ENCODE measurements at regions not wholly inside any gene's neighbourhood (a gene's known extent, or its start where the extent isn't known, plus 50 kb on each side); places are given as distances from the start of the nearest gene placed in this dataset.

GRCh38 chr1:56378341-56379070, 200.9 kb downstream of the PLPP3 start:
- H3K9me3 ChIP-seq, result no peaks in the 10 kb centered on the region
- 67% methylated on average over 6 of the region's 6 CpGs; no CpG with 5 or more reads in 1 of the 2 donors for WGBS, 2 donors (ENCODE audit: low coverage in 1 of 2)
- no peak overlapping the region for H3K4me3 ChIP-seq
- H3K4me1 ChIP-seq, result peaks cover 4 to 29% (median 8%) of the 10 kb centered on the region in 4 donors
- H3K27ac ChIP-seq, result peak overlapping the region in 2 of 4 donors; percentile 24 to 27
- TF ChIP-seq CTCF (IDR thresholded peaks at IDR 0.05) (no peak), POLR2A (IDR thresholded peaks at IDR 0.05) (no peak), POLR2AphosphoS5 (IDR thresholded peaks at IDR 0.05) (no peak), EP300 (IDR thresholded peaks at IDR 0.05; ENCODE audit: low read depth) (no peak)
- H3K27me3 ChIP-seq, result no peaks in the 10 kb centered on the region
- H3K36me3 ChIP-seq, result no peaks in the 10 kb centered on the region
- in situ Hi-C loops (cut with MboI; ENCODE audit: low pct_ligation_motif_present in 1 of 4, low pct_unique_long_range_greater_than_20kb in 1 of 4, low sequenced_read_pairs in 3 of 4) (no loop called here), intact Hi-C loops (cut with DNase I; ENCODE audit: low total_unique reads) (no loop called here)
- no peak for DNase-seq

GRCh38 chr1:56377431-56377830, 201.9 kb downstream of the PLPP3 start:
- WGBS, 2 donors (ENCODE audit: low coverage in 1 of 2), result 35 to 74% methylated on average over 2 of the region's 2 CpGs
- Histone ChIP-seq H3K27me3 (no peaks in the 10 kb centered on the region), H3K36me3 (no peaks in the 10 kb centered on the region), H3K27ac (peak overlapping the region in 2 of 4 donors; percentile 27 to 61), H3K4me3 (no peak overlapping the region), H3K9me3 (no peaks in the 10 kb centered on the region), H3K4me1 (peaks cover 4 to 29% (median 8%) of the 10 kb centered on the region in 4 donors)
- TF ChIP-seq POLR2A (IDR thresholded peaks at IDR 0.05) (no peak), CTCF (IDR thresholded peaks at IDR 0.05) (no peak), POLR2AphosphoS5 (IDR thresholded peaks at IDR 0.05) (no peak), EP300 (IDR thresholded peaks at IDR 0.05; ENCODE audit: low read depth) (no peak)
- DNase-seq, result no peak
- in situ Hi-C loops (cut with MboI; ENCODE audit: low pct_ligation_motif_present in 1 of 4, low pct_unique_long_range_greater_than_20kb in 1 of 4, low sequenced_read_pairs in 3 of 4), result no loop called here
- intact Hi-C loops (cut with DNase I; ENCODE audit: low total_unique reads), result no loop called here

- in situ Hi-C loops (cut with MboI; ENCODE audit: low pct_ligation_motif_present in 1 of 4, low pct_unique_long_range_greater_than_20kb in 1 of 4, low sequenced_read_pairs in 3 of 4) (no loop called here), intact Hi-C loops (cut with DNase I; ENCODE audit: low total_unique reads) (no loop called here)
- no peaks in the 10 kb centered on the region for H3K27me3 ChIP-seq
- WGBS, 2 donors (ENCODE audit: low coverage in 1 of 2), result 27 to 51% methylated on average over 3 to 7 of the region's 7 CpGs
- TF ChIP-seq POLR2AphosphoS5 (IDR thresholded peaks at IDR 0.05), result peak in 1 of 3 donors; percentile 13
- no peak for TF ChIP-seq EP300 (IDR thresholded peaks at IDR 0.05; ENCODE audit: low read depth)
- no peak for TF ChIP-seq CTCF (IDR thresholded peaks at IDR 0.05)
- no peak for TF ChIP-seq POLR2A (IDR thresholded peaks at IDR 0.05)
- peak overlapping the region; percentile 13 to 61 (median 53) for H3K27ac ChIP-seq
- no peak overlapping the region for H3K4me3 ChIP-seq
- H3K4me1 ChIP-seq, result peaks cover 4 to 29% (median 8%) of the 10 kb centered on the region in 4 donors
- H3K9me3 ChIP-seq, result no peaks in the 10 kb centered on the region
- H3K36me3 ChIP-seq, result no peaks in the 10 kb centered on the region
- peak; percentile 9 for DNase-seq
Observed at GRCh38 chr1:56376188-56376984, 203.0 kb downstream of the PLPP3 start.

GRCh38 chr1:56375326-56375804, 204.0 kb downstream of the PLPP3 start:
- H3K4me1 ChIP-seq, result peaks cover 4 to 29% (median 8%) of the 10 kb centered on the region in 4 donors
- H3K36me3 ChIP-seq, result no peaks in the 10 kb centered on the region
- no peaks in the 10 kb centered on the region for H3K9me3 ChIP-seq
- in situ Hi-C loops (cut with MboI; ENCODE audit: low pct_ligation_motif_present in 1 of 4, low pct_unique_long_range_greater_than_20kb in 1 of 4, low sequenced_read_pairs in 3 of 4) (no loop called here), intact Hi-C loops (cut with DNase I; ENCODE audit: low total_unique reads) (no loop called here)
- WGBS, 2 donors (ENCODE audit: low coverage in 1 of 2), result 36 to 43% methylated on average over 5 of the region's 5 CpGs
- TF ChIP-seq EP300 (IDR thresholded peaks at IDR 0.05; ENCODE audit: low read depth) (no peak), POLR2A (IDR thresholded peaks at IDR 0.05) (no peak)
- no peak overlapping the region for H3K4me3 ChIP-seq
- H3K27me3 ChIP-seq, result no peaks in the 10 kb centered on the region
- DNase-seq, result no peak
- no peak overlapping the region for H3K27ac ChIP-seq
